ENCODE measurements at regions not wholly inside any gene's neighbourhood (a gene's known extent, or its start where the extent isn't known, plus 50 kb on each side); places are given as distances from the start of the nearest gene placed in this dataset.

GRCh38 chr6:145564553-145564952, 170.8 kb downstream of the EPM2A start:
- TF ChIP-seq CTCF (IDR thresholded peaks at IDR 0.05; ENCODE audit: low read length) (no peak), EZH2 (optimal IDR thresholded peaks at IDR 0.05; ENCODE audit: low read depth, low read length) (no peak), EZH2phosphoT487 (IDR thresholded peaks at IDR 0.05; ENCODE audit: low read length) (no peak)
